NCI-H69 (cell line): ENCODE measurements at regions not wholly inside any gene's neighbourhood (a gene's known extent, or its start where the extent isn't known, plus 50 kb on each side); places are given as distances from the start of the nearest gene placed in this dataset.

Experiments used
- DNase-seq: peaks from one replicate; lab custom pipeline; 2025; lab: John Stamatoyannopoulos, UW

GRCh38 chr4:42330002-42330592 lies 67.2 kb upstream of the SHISA3 start:
- no peak for DNase-seq

- DNase-seq = no peak
Observed at GRCh38 chr4:42331040-42331439, 66.2 kb upstream of the SHISA3 start.

- no peak for DNase-seq
Observed at GRCh38 chr4:42331914-42332368, 65.3 kb upstream of the SHISA3 start.

GRCh38 chr4:42339935-42340406 lies 57.3 kb upstream of the SHISA3 start:
- DNase-seq = no peak

GRCh38 chr4:42341518-42342026 lies 55.7 kb upstream of the SHISA3 start:
- no peak for DNase-seq

GRCh38 chr4:42342459-42342858 lies 54.8 kb upstream of the SHISA3 start:
- DNase-seq = no peak

- DNase-seq = no peak
Observed at GRCh38 chr4:42344309-42344708, 53.0 kb upstream of the SHISA3 start.

- DNase-seq = no peak
Observed at GRCh38 chr4:42344749-42345148, 52.5 kb upstream of the SHISA3 start.

GRCh38 chr4:42345962-42346544 lies 51.2 kb upstream of the SHISA3 start:
- no peak for DNase-seq

GRCh38 chr4:42347076-42347475 lies 50.2 kb upstream of the SHISA3 start:
- no peak for DNase-seq
